ENCODE measurements at regions not wholly inside any gene's neighbourhood (a gene's known extent, or its start where the extent isn't known, plus 50 kb on each side); places are given as distances from the start of the nearest gene placed in this dataset.
"Not testable (repeated sequence)": the region's sequence is repeated elsewhere in the genome, so short reads cannot be mapped to it uniquely, and the experiment has no call there.

- H3K9me3 Mint-ChIP-seq (ENCODE audit: unreplicated experiment), result no peaks in the 10 kb centered on the region
Measured at GRCh38 chr11:83403691-83404389, 117.7 kb upstream of the CCDC90B start.

GRCh38 chr11:83401506-83402225 lies 115.5 kb upstream of the CCDC90B start:
- no peaks in the 10 kb centered on the region for H3K4me1 Mint-ChIP-seq (ENCODE audit: unreplicated experiment)
- no peak overlapping the region for H3K4me3 Mint-ChIP-seq (ENCODE audit: unreplicated experiment)
- no peak for DNase-seq (ENCODE audit: low spot score)
- no peak overlapping the region for H3K27ac Mint-ChIP-seq (ENCODE audit: unreplicated experiment)
- no peaks in the 10 kb centered on the region for H3K36me3 Mint-ChIP-seq (ENCODE audit: low read depth, unreplicated experiment)
- TF ChIP-seq CTCF (IDR thresholded peaks at IDR 0.05; ENCODE audit: unreplicated experiment), result no peak
- no peaks in the 10 kb centered on the region for H3K9me3 Mint-ChIP-seq (ENCODE audit: unreplicated experiment)
- no peaks in the 10 kb centered on the region for H3K27me3 Mint-ChIP-seq (ENCODE audit: unreplicated experiment)

More at GRCh38 chr11:83403691-83404389, 117.7 kb upstream of the CCDC90B start:
- TF ChIP-seq CTCF (IDR thresholded peaks at IDR 0.05; ENCODE audit: unreplicated experiment), result no peak
- H3K27me3 Mint-ChIP-seq (ENCODE audit: unreplicated experiment), result no peaks in the 10 kb centered on the region
- H3K27ac Mint-ChIP-seq (ENCODE audit: unreplicated experiment), result no peak overlapping the region
- no peaks in the 10 kb centered on the region for H3K36me3 Mint-ChIP-seq (ENCODE audit: low read depth, unreplicated experiment)
- DNase-seq (ENCODE audit: low spot score), result no peak
- H3K4me3 Mint-ChIP-seq (ENCODE audit: unreplicated experiment), result no peak overlapping the region
- no peaks in the 10 kb centered on the region for H3K4me1 Mint-ChIP-seq (ENCODE audit: unreplicated experiment)

- no peak for TF ChIP-seq CTCF (IDR thresholded peaks at IDR 0.05; ENCODE audit: unreplicated experiment)
- Mint-ChIP-seq H3K4me3 (ENCODE audit: unreplicated experiment) (no peak overlapping the region), H3K9me3 (ENCODE audit: unreplicated experiment) (no peaks in the 10 kb centered on the region), H3K27ac (ENCODE audit: unreplicated experiment) (no peak overlapping the region), H3K4me1 (ENCODE audit: unreplicated experiment) (no peaks in the 10 kb centered on the region), H3K27me3 (ENCODE audit: unreplicated experiment) (no peaks in the 10 kb centered on the region), H3K36me3 (ENCODE audit: low read depth, unreplicated experiment) (no peaks in the 10 kb centered on the region)
- no peak for DNase-seq (ENCODE audit: low spot score)
Measured at GRCh38 chr11:83394331-83394730, 108.2 kb upstream of the CCDC90B start.

GRCh38 chr11:83392556-83392955 lies 106.4 kb upstream of the CCDC90B start:
- Mint-ChIP-seq H3K36me3 (ENCODE audit: low read depth, unreplicated experiment) (no peaks in the 10 kb centered on the region), H3K27ac (ENCODE audit: unreplicated experiment) (no peak overlapping the region), H3K27me3 (ENCODE audit: unreplicated experiment) (no peaks in the 10 kb centered on the region), H3K4me3 (ENCODE audit: unreplicated experiment) (no peak overlapping the region), H3K4me1 (ENCODE audit: unreplicated experiment) (no peaks in the 10 kb centered on the region), H3K9me3 (ENCODE audit: unreplicated experiment) (no peaks in the 10 kb centered on the region)
- DNase-seq (ENCODE audit: low spot score), result no peak
- no peak for TF ChIP-seq CTCF (IDR thresholded peaks at IDR 0.05; ENCODE audit: unreplicated experiment)

- no peak for DNase-seq (ENCODE audit: low spot score)
- Mint-ChIP-seq H3K9me3 (ENCODE audit: unreplicated experiment) (no peaks in the 10 kb centered on the region), H3K27ac (ENCODE audit: unreplicated experiment) (no peak overlapping the region), H3K36me3 (ENCODE audit: low read depth, unreplicated experiment) (no peaks in the 10 kb centered on the region), H3K4me3 (ENCODE audit: unreplicated experiment) (no peak overlapping the region), H3K27me3 (ENCODE audit: unreplicated experiment) (no peaks in the 10 kb centered on the region), H3K4me1 (ENCODE audit: unreplicated experiment) (no peaks in the 10 kb centered on the region)
- no peak for TF ChIP-seq CTCF (IDR thresholded peaks at IDR 0.05; ENCODE audit: unreplicated experiment)
Measured at GRCh38 chr11:83389975-83390374, 103.8 kb upstream of the CCDC90B start.

- not testable (repeated sequence) for H3K27ac Mint-ChIP-seq (ENCODE audit: unreplicated experiment); H3K4me1 Mint-ChIP-seq (ENCODE audit: unreplicated experiment); H3K4me3 Mint-ChIP-seq (ENCODE audit: unreplicated experiment); H3K27me3 Mint-ChIP-seq (ENCODE audit: unreplicated experiment); H3K9me3 Mint-ChIP-seq (ENCODE audit: unreplicated experiment); DNase-seq (ENCODE audit: low spot score); H3K36me3 Mint-ChIP-seq (ENCODE audit: low read depth, unreplicated experiment)
Measured at GRCh38 chr11:83383838-83384237, 97.7 kb upstream of the CCDC90B start.

All from endothelial cell (in vitro differentiated cells).